ENCODE measurements at regions not wholly inside any gene's neighbourhood (a gene's known extent, or its start where the extent isn't known, plus 50 kb on each side); places are given as distances from the start of the nearest gene placed in this dataset.

- Histone ChIP-seq H3K36me3 (ENCODE audit: control insufficient read depth, insufficient read depth, low read length) (no peaks in the 10 kb centered on the region), H3K4me3 (ENCODE audit: low read depth, low read length) (no peak overlapping the region), H3K27me3 (ENCODE audit: control insufficient read depth, insufficient read depth, low read length) (no peaks in the 10 kb centered on the region)
- DNase-seq (ENCODE audit: low read depth) (no peak), FAIRE-seq (no peak)
- TF ChIP-seq CTCF (IDR thresholded peaks at IDR 0.05; ENCODE audit: insufficient read depth, low read length, severe bottlenecking) = no peak
These were observed 474.9 kb upstream of the TCF4 start for GRCh38 chr18:56062931-56063330.

- Histone ChIP-seq H3K27me3 (ENCODE audit: control insufficient read depth, insufficient read depth, low read length) (no peaks in the 10 kb centered on the region), H3K4me3 (ENCODE audit: low read depth, low read length) (no peak overlapping the region), H3K36me3 (ENCODE audit: control insufficient read depth, insufficient read depth, low read length) (no peaks in the 10 kb centered on the region)
- no peak for TF ChIP-seq CTCF (IDR thresholded peaks at IDR 0.05; ENCODE audit: insufficient read depth, low read length, severe bottlenecking)
- no peak for FAIRE-seq
- no peak for DNase-seq (ENCODE audit: low read depth)
These were observed 473.1 kb upstream of the TCF4 start for GRCh38 chr18:56060967-56061541.

- TF ChIP-seq CTCF (IDR thresholded peaks at IDR 0.05; ENCODE audit: insufficient read depth, low read length, severe bottlenecking) = no peak
- H3K4me3 ChIP-seq (ENCODE audit: low read depth, low read length) = no peak overlapping the region
- no peaks in the 10 kb centered on the region for H3K27me3 ChIP-seq (ENCODE audit: control insufficient read depth, insufficient read depth, low read length)
- FAIRE-seq (no peak), DNase-seq (ENCODE audit: low read depth) (no peak)
- no peaks in the 10 kb centered on the region for H3K36me3 ChIP-seq (ENCODE audit: control insufficient read depth, insufficient read depth, low read length)
These were observed 464.2 kb upstream of the TCF4 start for GRCh38 chr18:56052202-56052601.

- no peaks in the 10 kb centered on the region for H3K36me3 ChIP-seq (ENCODE audit: control insufficient read depth, insufficient read depth, low read length)
- FAIRE-seq (no peak), DNase-seq (ENCODE audit: low read depth) (no peak)
- H3K4me3 ChIP-seq (ENCODE audit: low read depth, low read length) = no peak overlapping the region
- H3K27me3 ChIP-seq (ENCODE audit: control insufficient read depth, insufficient read depth, low read length) = peaks cover 2% of the 10 kb centered on the region
- TF ChIP-seq CTCF (IDR thresholded peaks at IDR 0.05; ENCODE audit: insufficient read depth, low read length, severe bottlenecking) = no peak
These were observed 456.2 kb upstream of the TCF4 start for GRCh38 chr18:56044239-56044638.

GRCh38 chr18:56043641-56044061, 455.7 kb upstream of the TCF4 start:
- Histone ChIP-seq H3K4me3 (ENCODE audit: low read depth, low read length) (no peak overlapping the region), H3K36me3 (ENCODE audit: control insufficient read depth, insufficient read depth, low read length) (no peaks in the 10 kb centered on the region), H3K27me3 (ENCODE audit: control insufficient read depth, insufficient read depth, low read length) (peaks cover 2% of the 10 kb centered on the region)
- no peak for TF ChIP-seq CTCF (IDR thresholded peaks at IDR 0.05; ENCODE audit: insufficient read depth, low read length, severe bottlenecking)
- DNase-seq (ENCODE audit: low read depth) = no peak
- FAIRE-seq = no peak

GRCh38 chr18:56042915-56043536, 455.0 kb upstream of the TCF4 start:
- H3K27me3 ChIP-seq (ENCODE audit: control insufficient read depth, insufficient read depth, low read length) = peaks cover 2% of the 10 kb centered on the region
- H3K4me3 ChIP-seq (ENCODE audit: low read depth, low read length) = no peak overlapping the region
- DNase-seq (ENCODE audit: low read depth) (no peak), FAIRE-seq (no peak)
- TF ChIP-seq CTCF (IDR thresholded peaks at IDR 0.05; ENCODE audit: insufficient read depth, low read length, severe bottlenecking) = no peak
- no peaks in the 10 kb centered on the region for H3K36me3 ChIP-seq (ENCODE audit: control insufficient read depth, insufficient read depth, low read length)

Measured in bronchial epithelial cell (primary cell).